ENCODE measurements at regions not wholly inside any gene's neighbourhood (a gene's known extent, or its start where the extent isn't known, plus 50 kb on each side); places are given as distances from the start of the nearest gene placed in this dataset.

DNA sequence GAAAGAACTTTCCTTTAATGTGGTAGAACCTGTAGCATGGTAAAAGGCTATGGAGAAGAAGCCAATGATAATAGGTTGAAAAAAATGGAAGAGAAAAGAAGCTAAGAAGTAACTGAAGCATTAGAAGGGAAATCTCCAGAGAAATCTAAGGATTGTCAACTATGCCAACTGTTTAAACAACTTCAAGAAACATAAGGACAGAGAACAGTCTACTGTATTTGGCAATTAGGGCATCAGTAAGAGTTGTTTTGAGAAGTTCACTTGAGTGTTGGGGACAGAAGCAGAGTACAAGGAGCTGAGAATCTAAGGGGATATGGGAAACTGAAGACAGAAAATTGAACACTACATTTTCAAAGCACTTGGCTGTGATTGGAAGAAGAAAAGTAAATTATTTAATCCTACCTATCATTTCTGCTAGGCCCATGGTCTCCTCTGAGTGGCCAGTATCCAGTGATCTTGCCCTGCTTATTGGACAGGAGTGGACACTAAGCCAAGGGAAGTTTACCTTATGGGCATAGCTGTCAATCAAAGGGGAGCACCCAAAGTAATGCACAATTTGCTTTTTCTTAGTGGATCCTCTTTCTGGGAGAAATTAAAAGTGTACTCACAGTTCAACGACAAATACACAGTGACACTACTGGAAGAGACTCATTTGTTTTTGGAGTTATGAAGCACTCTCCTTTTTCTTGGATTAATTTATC is 56.4 kb upstream of the CCDC71L start:
- TF ChIP-seq, protein P1, sequence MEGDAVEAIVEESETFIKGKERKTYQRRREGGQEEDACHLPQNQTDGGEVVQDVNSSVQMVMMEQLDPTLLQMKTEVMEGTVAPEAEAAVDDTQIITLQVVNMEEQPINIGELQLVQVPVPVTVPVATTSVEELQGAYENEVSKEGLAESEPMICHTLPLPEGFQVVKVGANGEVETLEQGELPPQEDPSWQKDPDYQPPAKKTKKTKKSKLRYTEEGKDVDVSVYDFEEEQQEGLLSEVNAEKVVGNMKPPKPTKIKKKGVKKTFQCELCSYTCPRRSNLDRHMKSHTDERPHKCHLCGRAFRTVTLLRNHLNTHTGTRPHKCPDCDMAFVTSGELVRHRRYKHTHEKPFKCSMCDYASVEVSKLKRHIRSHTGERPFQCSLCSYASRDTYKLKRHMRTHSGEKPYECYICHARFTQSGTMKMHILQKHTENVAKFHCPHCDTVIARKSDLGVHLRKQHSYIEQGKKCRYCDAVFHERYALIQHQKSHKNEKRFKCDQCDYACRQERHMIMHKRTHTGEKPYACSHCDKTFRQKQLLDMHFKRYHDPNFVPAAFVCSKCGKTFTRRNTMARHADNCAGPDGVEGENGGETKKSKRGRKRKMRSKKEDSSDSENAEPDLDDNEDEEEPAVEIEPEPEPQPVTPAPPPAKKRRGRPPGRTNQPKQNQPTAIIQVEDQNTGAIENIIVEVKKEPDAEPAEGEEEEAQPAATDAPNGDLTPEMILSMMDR (conservative IDR thresholded peaks at IDR 0.05): no peak
- no peaks in the 10 kb centered on the region for H4K20me1 ChIP-seq (ENCODE audit: control insufficient read depth, insufficient read depth, insufficient read length)
- no peak overlapping the region for H4K91ac ChIP-seq (ENCODE audit: insufficient read length, low read depth, low read length)
- no peak overlapping the region for H4K5ac ChIP-seq (ENCODE audit: insufficient read length, low read depth, low read length)
- H3K9me3 ChIP-seq (ENCODE audit: control insufficient read depth, low read depth, low read length): no peaks in the 10 kb centered on the region
- no peak overlapping the region for H3K4me2 ChIP-seq (ENCODE audit: insufficient read depth, insufficient read length, low read length)
- H3K4me1 Mint-ChIP-seq: no peaks in the 10 kb centered on the region
- H3K23ac ChIP-seq (ENCODE audit: insufficient read length, low read depth, low read length): no peak overlapping the region
- H2BK15ac ChIP-seq (ENCODE audit: low read depth, low read length): no peak overlapping the region
- H3K27ac ChIP-seq (ENCODE audit: insufficient read length, low read depth, low read length): no peak overlapping the region
- no peak overlapping the region for H2BK5ac ChIP-seq (ENCODE audit: insufficient read length, low read length)
- no peak overlapping the region for H4K8ac ChIP-seq (replicated peaks; ENCODE audit: insufficient read length, low read depth, low read length)
- H2BK12ac ChIP-seq (ENCODE audit: insufficient read length, low read depth, low read length): no peak overlapping the region
- no peak overlapping the region for H3K4me3 Mint-ChIP-seq
- no peak overlapping the region for H3T11ph ChIP-seq (ENCODE audit: low read length)
- no peaks in the 10 kb centered on the region for H3K4me1 ChIP-seq (ENCODE audit: insufficient read depth, low read length)
- no CpG with 5 or more reads among the region's 1 CpG for WGBS (ENCODE audit: extremely low coverage, insufficient read length, low lambda C conversion rate)
- H3K18ac ChIP-seq (ENCODE audit: insufficient read length, low read depth, low read length): no peak overlapping the region
- H3K27ac Mint-ChIP-seq: no peak overlapping the region
- 0 out of 2 replicates have a peak, but pooled peaks cover 5% of the 10 kb centered on the region for H3K27me3 Mint-ChIP-seq (ENCODE audit: low read depth)
- no peak overlapping the region for H2BK20ac ChIP-seq (ENCODE audit: low read depth, low read length, poor library complexity, severe bottlenecking)
- no peak overlapping the region for H2AK5ac ChIP-seq (ENCODE audit: insufficient read length, low read length)
- no peak overlapping the region for H3K56ac ChIP-seq (ENCODE audit: insufficient read length, low read depth, low read length)
- no peak overlapping the region for H3K9ac ChIP-seq (ENCODE audit: extremely low read depth, insufficient read length, low read length)
- H3K9me3 Mint-ChIP-seq: peaks cover 2 to 8% of the 10 kb centered on the region in 2 experiments; a peak in 3 of 5 replicates
- no peak overlapping the region for H3K14ac ChIP-seq (ENCODE audit: insufficient read depth, low read length)
- no peaks in the 10 kb centered on the region for H3K79me1 ChIP-seq (ENCODE audit: insufficient read depth, low read depth, low read length, poor library complexity, severe bottlenecking)
- DNase-seq: no peak
- H2BK120ac ChIP-seq (ENCODE audit: low read depth, low read length, poor library complexity, severe bottlenecking): no peak overlapping the region
- no peaks in the 10 kb centered on the region for H3K27me3 ChIP-seq (ENCODE audit: insufficient read depth, low read length)
- H3K23me2 ChIP-seq (ENCODE audit: insufficient read length, low read depth, low read length, poor library complexity, severe bottlenecking): no peaks in the 10 kb centered on the region
- H3K4ac ChIP-seq (ENCODE audit: low read depth, low read length): no peak overlapping the region
- no peak overlapping the region for H2AFZ ChIP-seq (ENCODE audit: low read length)
- H3K36me3 Mint-ChIP-seq (ENCODE audit: insufficient read depth in 1 of 3, low read depth in 3 of 3): no peaks in the 10 kb centered on the region
- no peaks in the 10 kb centered on the region for H3K79me2 ChIP-seq (ENCODE audit: insufficient read depth, low read length)
